ENCODE measurements at regions not wholly inside any gene's neighbourhood (a gene's known extent, or its start where the extent isn't known, plus 50 kb on each side); places are given as distances from the start of the nearest gene placed in this dataset.

GRCh38 chr6:15171026-15171425 lies 74.8 kb upstream of the JARID2 start:
- no peak for TF ChIP-seq ZNF274 (IDR thresholded peaks at IDR 0.05; ENCODE audit: low read depth, low read length)
- TF ChIP-seq CTCF (IDR thresholded peaks at IDR 0.05 in 2 of 3, conservative IDR thresholded peaks at IDR 0.05 in 1 of 3; ENCODE audit: borderline replicate concordance in 1 of 3, insufficient read depth in 1 of 3, low read depth in 2 of 3, low read length in 2 of 3) = no peak
- TF ChIP-seq REST (IDR thresholded peaks at IDR 0.05; ENCODE audit: low read depth) = no peak
- TF ChIP-seq POLR2A (IDR thresholded peaks at IDR 0.05; ENCODE audit: borderline replicate concordance, extremely low read depth, insufficient read depth, insufficient read length) = no peak

All from HCT116 (cell line).